GM21723 (cell line): ENCODE measurements at regions not wholly inside any gene's neighbourhood (a gene's known extent, or its start where the extent isn't known, plus 50 kb on each side); places are given as distances from the start of the nearest gene placed in this dataset.
"Not testable (repeated sequence)": the region's sequence is repeated elsewhere in the genome, so short reads cannot be mapped to it uniquely, and the experiment has no call there.

Experiments
- ATAC-seq: cut with Tn5 transposase; IDR thresholded peaks from one replicate; pipeline ENCODE4 v1.9.1; 2021; ENCODE audit warnings: mild to moderate bottlenecking, moderate library complexity; ENCODE audit not compliant: unreplicated experiment

DNA sequence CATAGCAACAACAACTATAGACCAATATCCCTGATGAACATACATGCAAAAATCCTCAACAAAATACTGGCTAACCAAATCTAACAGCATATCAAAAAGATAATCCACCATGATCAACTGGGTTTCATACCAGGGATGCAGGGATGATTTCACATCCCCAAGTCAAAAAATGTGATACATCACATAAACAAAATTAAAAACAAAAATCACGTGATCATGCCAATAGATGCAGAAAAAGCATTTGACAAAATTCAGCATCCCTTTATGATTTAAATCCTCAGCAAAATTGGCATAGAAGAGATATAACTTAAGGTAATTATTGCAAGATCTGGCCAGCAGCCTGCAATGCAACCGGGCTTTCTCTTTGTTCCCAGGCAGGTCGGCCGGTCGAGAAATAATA lies 735.1 kb upstream of the SGO1 start:
- ATAC-seq = not testable (repeated sequence)

DNA sequence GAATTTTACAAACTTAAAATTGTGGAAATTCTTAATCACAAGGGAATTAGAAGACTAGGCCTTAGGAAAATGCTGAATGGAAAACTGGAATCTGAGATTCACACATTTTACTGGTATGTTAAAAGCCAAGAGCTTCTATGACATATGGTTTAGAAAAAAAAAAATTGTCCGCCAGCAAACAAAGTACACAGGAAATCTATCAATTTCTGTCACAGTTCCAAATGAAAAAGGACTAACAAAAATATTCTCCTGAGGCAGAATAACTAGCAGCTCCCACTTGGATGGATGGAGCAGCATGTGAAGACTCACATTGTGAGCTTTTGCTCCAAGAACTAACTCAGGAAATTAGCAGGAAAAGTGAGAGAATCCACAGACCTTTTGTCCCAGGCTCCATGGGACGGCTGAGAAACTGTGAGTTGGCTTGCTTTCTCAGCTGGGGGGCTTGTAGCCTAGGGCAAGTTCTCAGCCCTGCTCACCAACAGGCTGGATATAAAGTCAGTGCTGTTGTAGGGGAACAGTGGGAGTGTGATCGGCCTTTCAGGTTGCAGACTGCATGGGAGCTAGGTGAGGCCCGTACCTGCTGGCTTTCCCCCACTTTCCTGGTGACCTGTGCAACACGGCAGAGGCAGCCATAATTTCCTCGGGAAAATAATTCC lies 731.1 kb upstream of the SGO1 start:
- ATAC-seq = no peak

DNA sequence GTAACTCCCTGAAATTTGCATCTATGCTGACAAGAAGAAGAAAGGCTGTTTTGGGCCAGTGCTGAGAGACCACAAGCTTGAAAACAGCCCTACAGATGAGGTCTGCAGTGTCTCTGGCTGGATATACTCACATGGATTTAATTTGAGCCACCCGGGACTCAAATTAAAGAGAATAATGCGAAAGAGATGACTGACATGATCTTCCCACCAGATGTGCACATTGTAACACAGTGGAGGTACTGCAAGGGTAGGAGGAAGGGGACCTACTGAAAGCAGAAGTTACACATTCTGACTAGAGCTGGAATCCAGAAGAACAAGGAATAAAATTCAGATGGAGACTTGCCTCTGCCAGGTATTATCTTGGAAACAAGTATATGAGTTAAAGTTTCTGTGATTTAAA lies 728.3 kb upstream of the SGO1 start:
- ATAC-seq = no peak

DNA sequence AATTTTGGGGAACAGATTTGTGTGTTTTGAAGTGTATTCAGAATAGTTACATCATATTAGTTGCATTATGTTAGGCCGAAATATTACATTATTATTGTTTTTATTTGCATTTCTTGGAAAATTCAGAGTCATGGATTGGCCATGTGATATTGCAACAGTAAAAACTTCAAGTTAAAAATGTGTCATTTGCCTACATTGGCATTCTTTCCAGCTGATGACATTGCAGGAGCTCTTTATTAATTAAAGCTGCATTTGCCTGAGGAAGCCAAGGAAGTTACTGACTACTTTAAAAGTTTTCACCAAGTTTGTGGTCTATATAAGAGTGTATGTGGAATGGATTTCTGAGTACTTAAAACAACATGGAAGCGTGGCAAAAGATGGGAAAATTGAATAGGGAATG lies 726.4 kb upstream of the SGO1 start:
- no peak for ATAC-seq

DNA sequence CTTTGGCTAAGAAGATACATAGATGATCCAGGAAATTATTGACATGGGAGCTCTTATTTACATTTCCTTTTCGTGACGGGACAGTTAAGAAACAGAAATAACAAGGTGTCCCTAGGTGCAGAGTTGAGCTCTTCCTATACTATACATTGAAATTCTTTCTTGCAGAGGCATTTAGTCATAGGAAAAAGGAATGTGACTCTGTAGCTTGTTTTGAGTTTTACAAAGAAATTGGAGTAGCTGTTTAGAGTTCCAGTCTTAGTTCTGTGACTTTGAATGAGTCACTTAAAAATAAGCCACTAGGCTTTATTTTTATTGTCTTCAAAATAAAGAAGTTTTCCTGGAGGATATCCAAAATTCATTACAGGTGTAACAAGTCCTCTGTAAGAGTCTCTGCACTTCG lies 723.5 kb upstream of the SGO1 start:
- ATAC-seq = no peak

DNA sequence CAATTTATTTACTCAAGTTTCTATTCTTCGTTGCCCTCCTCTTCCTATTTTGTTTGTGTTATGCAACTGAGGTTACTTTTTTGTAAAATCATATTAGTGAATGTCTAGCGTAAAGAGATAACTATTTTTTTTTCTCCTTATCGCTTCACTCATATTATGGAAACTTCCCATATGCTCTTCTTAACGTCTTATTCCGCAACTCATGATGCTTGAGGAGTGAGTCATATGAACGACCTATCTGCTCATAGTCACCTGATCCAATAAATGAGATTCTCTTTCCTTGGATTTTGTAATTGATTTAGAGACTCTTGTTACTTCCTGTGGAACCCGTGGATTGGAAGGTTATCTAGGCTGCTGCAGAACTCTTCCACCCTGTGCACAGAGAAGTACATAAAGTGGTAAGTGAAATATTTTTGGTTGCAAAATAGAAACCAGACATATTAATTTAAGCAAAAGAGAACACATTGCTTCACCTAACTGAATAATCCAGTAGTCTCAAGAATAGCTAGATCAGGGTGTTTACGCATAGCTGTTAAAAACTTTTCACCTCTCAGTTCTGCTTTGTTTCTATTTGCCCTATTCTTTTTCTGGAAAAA lies 719.3 kb upstream of the SGO1 start:
- ATAC-seq = no peak

DNA sequence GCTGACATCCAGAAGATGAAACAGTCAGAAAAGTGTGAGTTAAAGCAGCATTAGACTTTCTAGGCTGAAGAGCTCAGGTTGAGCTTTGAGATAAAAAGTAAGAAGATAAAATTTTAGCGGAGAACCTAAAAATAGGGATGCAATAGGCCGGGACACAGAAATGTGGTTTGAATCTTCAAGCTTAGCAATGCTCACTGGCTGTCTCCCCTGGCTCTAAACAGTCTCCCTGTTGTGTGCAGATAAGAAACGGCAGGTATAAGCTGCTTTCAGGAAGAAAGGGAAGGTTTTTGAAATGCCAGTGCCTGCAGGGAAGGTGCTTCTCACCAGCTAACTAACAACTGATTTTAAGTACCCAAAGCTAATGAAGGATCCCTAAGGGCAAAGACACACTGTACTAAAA lies 718.7 kb upstream of the SGO1 start:
- ATAC-seq = no peak

DNA sequence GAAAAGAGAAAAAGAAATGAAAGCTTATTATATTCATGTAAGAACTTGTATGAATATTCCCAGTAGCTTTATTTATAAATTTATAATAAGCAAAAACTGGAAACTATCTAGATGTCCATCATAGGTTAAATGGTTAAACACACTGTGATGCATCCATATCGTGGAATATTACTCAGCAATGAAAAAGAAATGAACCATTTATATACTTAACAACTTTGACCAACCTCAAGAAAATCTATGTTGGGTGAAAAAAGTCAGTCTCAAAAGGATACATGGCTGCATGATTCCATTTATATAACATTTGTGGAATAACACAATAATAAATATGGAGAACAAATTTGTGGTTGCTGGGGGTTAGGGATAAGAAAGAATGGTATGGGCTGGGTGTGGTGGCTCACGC lies 713.0 kb upstream of the SGO1 start:
- ATAC-seq = no peak

DNA sequence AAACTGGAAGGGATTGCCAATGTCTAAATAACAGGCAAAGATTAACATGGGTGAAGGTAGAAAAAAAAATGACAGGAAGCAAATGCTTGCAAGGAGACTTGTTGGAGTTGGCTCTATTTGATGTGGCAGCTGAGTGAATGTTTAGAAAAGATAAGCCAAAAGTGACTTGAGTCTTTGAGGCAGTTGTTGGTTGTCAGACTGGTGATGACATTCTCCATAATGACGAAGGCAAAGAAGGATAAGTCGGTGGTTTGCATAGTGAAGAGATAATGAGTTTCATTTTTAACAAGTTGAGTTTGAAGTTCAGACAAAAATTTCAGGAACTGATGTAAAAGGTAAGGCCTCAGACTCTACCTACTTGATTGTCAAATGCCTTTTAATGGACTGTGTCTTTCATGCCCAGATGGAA lies 704.1 kb upstream of the SGO1 start:
- no peak for ATAC-seq

DNA sequence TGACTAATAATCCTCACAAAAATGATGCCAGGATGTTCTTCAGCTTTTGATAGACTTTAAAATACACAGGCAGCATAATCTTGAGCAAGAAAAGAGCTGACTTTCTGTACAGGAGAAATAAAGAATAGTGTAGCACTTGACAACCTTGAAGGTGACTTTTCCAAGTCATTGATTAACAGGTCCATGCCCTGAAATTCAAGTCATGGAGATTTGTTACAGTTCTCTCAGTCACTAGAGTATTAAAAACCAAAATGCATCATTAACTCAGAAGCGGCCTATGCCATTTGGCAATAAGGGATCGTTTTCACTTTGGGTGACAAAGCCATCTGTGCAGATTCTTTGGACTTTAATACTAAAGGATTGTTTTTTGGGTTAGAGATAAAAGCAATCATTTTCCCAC lies 692.7 kb upstream of the SGO1 start:
- no peak for ATAC-seq

DNA sequence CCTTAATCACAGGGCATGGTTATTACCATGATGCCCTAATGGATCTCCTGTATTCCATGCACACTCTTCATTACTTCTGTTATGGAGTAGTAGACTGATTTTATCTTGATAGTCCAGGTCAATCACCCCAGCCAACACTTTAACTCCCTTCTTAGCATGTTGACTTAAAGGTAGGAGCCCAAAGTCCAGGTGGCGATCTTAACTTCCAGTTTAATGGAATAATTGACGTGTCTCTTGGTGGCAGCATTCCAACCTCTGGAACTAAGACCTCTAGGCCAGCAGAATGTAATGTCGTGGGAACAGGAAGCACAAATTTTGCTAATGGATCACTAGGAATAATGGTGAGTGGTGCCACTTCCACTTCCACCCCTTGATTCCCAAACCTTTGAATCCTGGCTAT lies 687.2 kb upstream of the SGO1 start:
- ATAC-seq = no peak

DNA sequence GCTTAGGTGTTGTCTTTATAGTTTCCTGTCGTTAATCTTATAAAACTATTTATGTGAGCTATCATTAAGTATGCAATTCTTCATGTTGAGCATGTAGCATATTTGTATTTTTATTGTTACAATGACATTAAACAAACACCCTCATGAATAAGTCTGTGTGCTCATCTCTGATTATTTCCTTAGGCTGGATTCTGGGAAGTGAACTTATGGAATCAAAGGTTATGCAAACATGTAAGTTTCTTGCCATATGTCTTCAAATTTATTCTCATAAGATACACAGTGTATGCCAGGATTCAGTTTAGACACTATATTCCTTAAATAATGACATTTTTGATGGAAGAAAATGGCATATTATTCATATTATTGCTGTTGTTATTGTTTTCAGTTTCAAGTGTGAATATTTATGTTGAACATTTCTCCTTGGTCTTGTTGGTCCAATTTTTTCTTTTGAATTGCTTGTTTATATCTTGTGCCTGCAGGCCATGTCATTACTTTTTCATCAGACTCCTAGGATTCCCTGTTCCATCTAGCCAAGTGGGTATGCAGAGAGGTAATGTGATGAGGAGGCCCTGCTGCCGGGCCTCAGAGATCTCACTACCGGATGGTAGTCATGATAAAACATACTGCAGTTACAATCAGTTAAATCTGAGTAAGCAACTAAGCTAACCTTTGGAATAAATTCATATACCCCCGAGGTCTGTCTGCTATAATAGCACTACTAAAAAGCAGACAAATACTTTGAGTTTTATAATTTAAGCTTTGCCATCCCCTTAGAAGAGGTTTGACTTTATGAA lies 684.3 kb upstream of the SGO1 start:
- ATAC-seq = no peak

DNA sequence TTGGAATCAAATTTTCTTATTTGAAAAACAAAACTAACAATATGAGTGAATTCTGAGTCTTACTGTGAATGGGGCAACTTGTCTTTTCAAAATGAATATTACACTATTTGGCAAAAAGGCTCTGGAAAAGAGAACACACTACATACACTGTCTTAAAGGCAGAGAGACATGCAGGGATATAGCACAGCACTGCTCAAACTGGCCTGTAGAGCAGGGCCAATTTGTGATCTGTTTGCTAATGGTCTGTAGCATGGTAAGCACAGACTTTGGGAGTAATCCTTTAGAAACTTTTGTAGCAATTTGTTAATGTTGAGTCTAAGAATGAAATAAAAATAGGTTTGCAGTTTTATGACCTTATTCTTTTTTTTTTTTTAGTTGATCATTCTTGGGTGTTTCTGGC lies 679.8 kb upstream of the SGO1 start:
- no peak for ATAC-seq

DNA sequence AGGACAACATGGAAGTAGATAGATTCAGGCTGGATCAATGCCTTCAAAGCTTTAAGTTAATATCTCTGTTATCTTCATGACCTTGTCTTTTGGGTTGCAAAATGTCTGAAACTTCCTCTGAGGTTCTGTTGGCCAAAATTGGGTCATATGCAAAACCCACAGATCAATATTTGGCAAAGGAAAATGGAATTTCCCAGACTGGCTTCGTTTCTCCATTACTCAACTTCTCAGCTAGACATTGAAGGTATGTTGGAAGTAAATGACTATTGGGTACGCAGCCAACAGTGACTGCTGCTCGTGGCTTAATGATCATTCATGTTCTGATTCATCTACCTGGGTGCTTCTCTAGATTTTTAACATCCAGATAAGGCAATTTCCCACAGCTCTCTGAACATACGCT lies 675.4 kb upstream of the SGO1 start:
- no peak for ATAC-seq

DNA sequence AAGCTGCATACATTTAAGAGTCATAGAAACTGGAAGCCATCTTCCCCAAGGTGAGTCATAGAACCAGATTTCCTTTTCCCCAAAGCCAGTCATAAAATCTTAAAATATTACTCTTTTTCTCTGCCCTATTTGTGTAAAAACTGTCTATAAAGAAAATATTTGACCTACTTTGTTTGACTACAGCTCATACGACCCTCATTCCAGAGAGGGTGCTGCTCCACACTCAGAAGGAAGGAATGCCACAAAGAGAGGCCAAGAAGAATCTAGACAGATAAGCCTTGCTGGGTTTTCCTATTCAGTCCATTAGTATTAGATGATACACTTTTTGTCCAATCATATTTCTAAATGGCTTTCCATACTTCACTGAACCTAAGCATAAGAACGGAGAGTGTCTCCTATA lies 671.6 kb upstream of the SGO1 start:
- no peak for ATAC-seq

DNA sequence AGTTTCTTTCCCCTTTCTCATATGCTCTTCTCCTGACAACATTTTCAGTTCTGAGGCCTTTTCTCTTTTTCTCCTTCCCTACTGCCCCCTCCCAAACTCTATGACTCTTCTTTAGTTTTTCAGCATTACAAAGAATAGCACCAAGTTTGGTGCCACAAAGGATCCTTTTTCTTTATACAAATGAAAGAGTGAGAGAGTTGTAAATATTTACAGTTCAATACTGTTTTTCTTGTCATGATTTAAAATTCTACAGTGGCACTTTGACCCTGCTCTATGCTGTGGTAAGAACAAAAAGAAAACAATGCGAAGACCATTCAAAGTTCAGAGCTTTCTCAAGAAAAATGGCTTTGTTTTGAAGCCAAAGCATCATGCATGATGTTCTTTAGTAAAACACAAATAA lies 667.9 kb upstream of the SGO1 start:
- ATAC-seq = no peak

DNA sequence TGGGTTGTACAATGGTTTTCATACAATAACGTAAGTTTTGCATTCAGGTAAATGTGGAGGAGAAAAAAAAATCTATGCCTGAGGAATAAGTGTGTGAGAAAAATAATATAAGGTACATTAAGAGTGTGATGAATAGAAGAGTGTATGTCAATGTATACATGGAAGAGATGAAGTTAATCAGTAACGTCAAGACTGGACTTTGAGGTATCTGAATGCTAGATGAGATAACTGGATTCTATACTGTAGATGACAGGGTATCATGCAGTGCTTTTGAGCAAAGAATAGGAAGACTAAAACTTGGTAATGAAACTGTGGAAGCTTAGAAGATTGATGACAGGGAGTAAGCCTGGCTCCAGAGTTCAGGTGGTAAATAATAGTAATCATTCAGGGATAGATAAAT lies 666.7 kb upstream of the SGO1 start:
- no peak for ATAC-seq

DNA sequence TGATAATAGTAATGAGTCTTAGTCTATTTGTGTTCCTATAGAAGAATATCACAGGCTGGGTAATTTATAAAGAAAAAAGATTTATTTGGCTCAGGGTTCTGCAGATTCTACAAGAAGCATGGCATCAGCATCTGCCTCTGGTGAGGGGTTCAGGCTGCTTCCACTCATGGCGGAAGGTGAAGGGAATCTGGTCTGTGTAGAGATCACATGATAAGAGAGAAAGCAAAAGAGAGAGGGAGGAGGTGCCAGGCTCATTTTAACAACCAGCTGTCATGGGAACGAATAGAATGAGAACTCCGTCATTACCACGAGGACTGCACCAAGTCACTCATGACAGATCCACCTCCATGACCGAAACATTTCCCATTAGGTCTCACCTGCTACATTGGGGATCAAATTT lies 664.0 kb upstream of the SGO1 start:
- no peak for ATAC-seq

DNA sequence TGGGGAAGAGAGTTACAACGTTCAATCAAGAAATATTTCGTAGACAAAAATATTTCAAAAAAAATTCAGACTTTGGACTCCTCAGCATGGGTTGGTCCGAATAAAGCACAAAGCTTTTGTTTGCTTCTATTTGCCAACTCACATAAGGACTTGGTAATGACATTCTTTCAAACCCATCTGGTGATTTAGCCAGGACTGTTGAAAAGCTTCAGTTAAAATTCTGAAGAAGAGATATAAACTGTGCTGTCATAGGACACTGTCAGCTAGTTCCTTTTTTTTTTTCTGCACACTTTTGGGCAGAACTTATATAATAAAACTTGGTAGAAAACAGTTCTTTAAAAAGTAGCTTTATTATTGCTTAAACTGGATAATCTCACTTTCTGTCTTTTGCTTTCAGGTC lies 660.8 kb upstream of the SGO1 start:
- no peak for ATAC-seq

DNA sequence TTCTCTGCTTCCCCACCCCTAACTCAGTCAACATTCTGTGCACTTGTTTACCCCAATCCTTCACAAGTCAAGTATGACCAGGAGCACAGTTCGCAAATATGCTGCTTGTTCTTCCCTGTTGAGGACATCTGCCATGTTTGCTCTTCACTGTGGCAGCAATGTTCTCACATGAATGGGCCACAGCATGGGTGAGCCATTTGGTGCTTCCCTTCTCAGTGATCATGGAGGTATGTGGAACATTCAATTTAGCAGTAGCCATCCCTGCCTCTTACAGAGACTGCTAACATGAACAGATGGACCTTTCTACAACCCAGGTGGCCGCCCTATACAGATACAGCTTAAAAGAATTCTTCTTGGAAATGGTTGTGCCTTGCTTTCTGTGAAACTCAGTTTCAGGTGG lies 660.1 kb upstream of the SGO1 start:
- no peak for ATAC-seq

DNA sequence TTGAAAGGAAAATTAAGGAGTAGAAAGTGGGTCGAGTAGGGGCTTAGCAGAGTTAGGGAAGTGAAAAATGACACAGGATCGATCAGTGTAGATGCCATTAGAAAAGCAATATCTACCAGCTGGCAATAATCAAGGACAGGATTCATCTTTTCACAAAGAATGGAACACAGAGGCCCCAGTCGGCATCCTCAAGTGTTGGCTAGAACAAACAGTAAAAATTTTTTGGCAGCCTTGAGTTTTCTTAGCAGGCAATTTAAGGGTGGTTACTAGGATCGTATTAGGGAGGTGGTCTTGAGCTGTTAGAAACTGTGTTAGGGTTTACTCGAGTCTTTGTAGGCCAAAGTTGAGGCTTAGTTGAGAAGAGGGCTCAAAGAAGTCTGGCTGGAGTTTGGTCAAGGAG lies 658.8 kb upstream of the SGO1 start:
- no peak for ATAC-seq
